OCI-LY3 (cell line): ENCODE measurements at regions not wholly inside any gene's neighbourhood (a gene's known extent, or its start where the extent isn't known, plus 50 kb on each side); places are given as distances from the start of the nearest gene placed in this dataset.

Experiments used
- H2AFZ ChIP-seq: fragments of 200-600, 300-600 bp; shearing (Covaris generic); 2 replicates; pipeline ENCODE4 v1.6.0; 2014; ENCODE audit warnings: antibody characterized with exemption, low read depth, low read length
- H3K27ac ChIP-seq: fragments of 200-600, 300-600 bp; sonication (generic); 2 replicates; pipeline ENCODE4 v1.5.1; 2014; ENCODE audit warnings: mild to moderate bottlenecking, low read length, moderate library complexity, mixed read lengths
- H3K27me3 ChIP-seq: fragments of 200-600, 300-600 bp; sonication (generic); 2 replicates; pipeline ENCODE4 v1.6.1; 2014; ENCODE audit warnings: low read depth, low read length, mixed read lengths
- H3K36me3 ChIP-seq: fragments of 200-600, 300-600 bp; sonication (generic); replicated peaks from 2 replicates; pipeline ENCODE3; 2014; ENCODE audit warnings: low read depth, low read length, mixed read lengths
- H3K4me1 ChIP-seq: fragments of 300-600, 200-600 bp; sonication (generic); 2 replicates; pipeline ENCODE4 v1.6.1; 2014; ENCODE audit warnings: low read length, mixed read lengths
- H3K4me2 ChIP-seq: fragments of 200-600, 300-600 bp; sonication (generic); 2 replicates; pipeline ENCODE4 v1.6.1; 2014; ENCODE audit warnings: low read length, mixed read lengths
- H3K4me3 ChIP-seq: fragments of 300-600, 200-600 bp; sonication (generic); 2 replicates; pipeline ENCODE4 v1.5.1; 2014; ENCODE audit warnings: antibody characterized with exemption, mild to moderate bottlenecking, low read length, moderate library complexity
- H3K79me2 ChIP-seq: fragments of 300-600, 200-600 bp; shearing (Covaris generic); 2 replicates; pipeline ENCODE4 v1.6.1; 2014; ENCODE audit warnings: mild to moderate bottlenecking, low read length, mixed read lengths
- H3K9ac ChIP-seq: fragments of 300-600, 200-600 bp; shearing (Covaris generic); 2 replicates; pipeline ENCODE4 v1.6.0; 2014; ENCODE audit warnings: mild to moderate bottlenecking, low read length, moderate library complexity
- H3K9me3 ChIP-seq: fragments of 200-600, 300-600 bp; shearing (Covaris generic); 2 replicates; pipeline ENCODE4 v1.6.1; 2014; ENCODE audit warnings: low read length, mixed read lengths; ENCODE audit not compliant: insufficient read depth
- H4K20me1 ChIP-seq: fragments of 200-600, 300-600 bp; sonication (generic); 2 replicates; pipeline ENCODE4 v1.6.1; 2016; ENCODE audit warnings: low read length, mixed read lengths; ENCODE audit not compliant: insufficient read depth
- CTCF ChIP-seq: fragments of 200-600, 300-600 bp; sonication (generic); IDR thresholded peaks from 2 replicates; pipeline ENCODE4 v1.5.1; 2014; ENCODE audit warnings: antibody characterized with exemption, low read length, low read depth
- EZH2phosphoT487 ChIP-seq: fragments of 200-600 bp; shearing (Covaris generic); IDR thresholded peaks from 2 replicates; pipeline ENCODE4 v1.6.1; 2018; ENCODE audit warnings: antibody characterized with exemption, mixed run types, low read depth

GRCh38 chr10:8778713-8779112 is 724.2 kb downstream of the GATA3 start:
- Histone ChIP-seq H3K4me1 (no peaks in the 10 kb centered on the region), H3K79me2 (no peaks in the 10 kb centered on the region), H2AFZ (no peak overlapping the region), H3K4me3 (no peak overlapping the region), H3K36me3 (no peaks in the 10 kb centered on the region), H4K20me1 (no peaks in the 10 kb centered on the region), H3K27me3 (no peaks in the 10 kb centered on the region), H3K9ac (no peak overlapping the region), H3K9me3 (no peaks in the 10 kb centered on the region), H3K27ac (no peak overlapping the region), H3K4me2 (no peak overlapping the region)
- TF ChIP-seq CTCF = no peak
- no peak for TF ChIP-seq EZH2phosphoT487

DNA sequence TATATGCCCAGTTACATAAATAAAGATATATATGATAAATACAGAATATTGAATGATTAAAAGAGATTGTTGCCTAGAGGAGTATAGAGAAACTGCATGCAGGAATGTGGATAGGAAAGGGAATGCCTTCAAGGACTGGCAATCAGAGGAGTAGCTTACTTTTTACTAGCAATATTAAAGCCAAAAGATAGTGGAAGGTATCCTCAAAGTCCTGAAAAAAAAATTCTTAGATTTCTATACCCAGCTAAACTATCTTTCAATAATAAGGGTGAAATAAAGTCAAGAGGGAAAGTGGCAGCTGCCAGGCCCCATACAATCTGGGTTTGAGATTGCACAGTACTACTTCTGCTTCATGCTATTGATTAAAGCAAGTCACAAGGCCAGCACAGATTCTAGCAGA is 733.2 kb downstream of the GATA3 start:
- H3K4me3 ChIP-seq = no peak overlapping the region
- H3K27me3 ChIP-seq = no peaks in the 10 kb centered on the region
- H2AFZ ChIP-seq = no peak overlapping the region
- no peak overlapping the region for H3K9ac ChIP-seq
- H4K20me1 ChIP-seq = no peaks in the 10 kb centered on the region
- no peaks in the 10 kb centered on the region for H3K36me3 ChIP-seq
- H3K4me2 ChIP-seq = no peak overlapping the region
- H3K4me1 ChIP-seq = no peaks in the 10 kb centered on the region
- no peak overlapping the region for H3K27ac ChIP-seq
- H3K9me3 ChIP-seq = no peaks in the 10 kb centered on the region
- no peaks in the 10 kb centered on the region for H3K79me2 ChIP-seq
- no peak for TF ChIP-seq CTCF
- TF ChIP-seq EZH2phosphoT487 = no peak

DNA sequence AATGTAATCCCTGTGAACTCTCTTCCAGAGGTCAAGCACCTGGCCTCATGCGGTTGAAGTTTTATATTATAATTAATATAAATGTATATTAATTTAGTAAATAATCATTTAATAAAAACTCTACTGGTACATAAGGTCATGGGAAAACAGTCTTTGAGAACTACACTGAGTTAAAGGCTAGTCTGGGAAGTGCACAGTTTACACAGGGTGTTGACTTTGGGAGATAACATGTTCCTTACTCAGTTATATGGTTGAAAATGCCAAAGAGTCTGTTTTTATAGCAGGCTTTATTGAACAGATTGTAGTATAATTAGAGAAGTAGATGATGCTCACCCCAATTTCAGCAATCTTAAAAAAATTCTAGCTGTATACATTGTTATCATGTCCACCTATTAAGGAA is 735.9 kb downstream of the GATA3 start:
- Histone ChIP-seq H3K4me3 (no peak overlapping the region), H3K4me1 (no peaks in the 10 kb centered on the region), H3K9ac (no peak overlapping the region), H3K9me3 (no peaks in the 10 kb centered on the region), H4K20me1 (no peaks in the 10 kb centered on the region), H3K79me2 (no peaks in the 10 kb centered on the region), H3K36me3 (no peaks in the 10 kb centered on the region), H3K27ac (no peak overlapping the region), H3K27me3 (no peaks in the 10 kb centered on the region), H3K4me2 (no peak overlapping the region), H2AFZ (no peak overlapping the region)
- no peak for TF ChIP-seq CTCF
- TF ChIP-seq EZH2phosphoT487 = no peak

DNA sequence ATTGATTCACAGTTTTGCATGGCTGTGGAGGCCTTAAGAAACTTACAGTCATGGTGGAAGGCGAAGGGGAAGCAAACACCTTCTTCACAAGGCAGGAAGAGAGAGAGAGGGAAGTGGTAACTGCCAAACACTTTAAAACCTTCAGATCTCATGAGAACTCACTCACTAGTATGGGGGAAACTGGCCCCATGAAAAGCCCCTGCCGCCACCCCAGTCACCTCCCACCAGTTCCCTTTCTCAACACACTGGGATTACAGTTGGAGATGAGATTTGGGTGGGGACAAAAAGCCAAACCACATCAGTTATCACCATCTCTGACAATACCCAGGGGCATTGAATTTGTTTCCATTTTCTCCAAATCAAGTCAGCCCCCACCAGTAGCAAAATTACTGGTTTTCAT is 740.4 kb downstream of the GATA3 start:
- Histone ChIP-seq H4K20me1 (no peaks in the 10 kb centered on the region), H3K9me3 (no peaks in the 10 kb centered on the region), H3K4me1 (no peaks in the 10 kb centered on the region), H3K4me2 (no peak overlapping the region), H3K27me3 (no peaks in the 10 kb centered on the region), H3K79me2 (no peaks in the 10 kb centered on the region), H3K9ac (no peak overlapping the region), H3K4me3 (no peak overlapping the region), H3K36me3 (no peaks in the 10 kb centered on the region), H3K27ac (no peak overlapping the region), H2AFZ (no peak overlapping the region)
- TF ChIP-seq EZH2phosphoT487 = no peak
- TF ChIP-seq CTCF = no peak
